ENCODE measurements at regions not wholly inside any gene's neighbourhood (a gene's known extent, or its start where the extent isn't known, plus 50 kb on each side); places are given as distances from the start of the nearest gene placed in this dataset.

DNA sequence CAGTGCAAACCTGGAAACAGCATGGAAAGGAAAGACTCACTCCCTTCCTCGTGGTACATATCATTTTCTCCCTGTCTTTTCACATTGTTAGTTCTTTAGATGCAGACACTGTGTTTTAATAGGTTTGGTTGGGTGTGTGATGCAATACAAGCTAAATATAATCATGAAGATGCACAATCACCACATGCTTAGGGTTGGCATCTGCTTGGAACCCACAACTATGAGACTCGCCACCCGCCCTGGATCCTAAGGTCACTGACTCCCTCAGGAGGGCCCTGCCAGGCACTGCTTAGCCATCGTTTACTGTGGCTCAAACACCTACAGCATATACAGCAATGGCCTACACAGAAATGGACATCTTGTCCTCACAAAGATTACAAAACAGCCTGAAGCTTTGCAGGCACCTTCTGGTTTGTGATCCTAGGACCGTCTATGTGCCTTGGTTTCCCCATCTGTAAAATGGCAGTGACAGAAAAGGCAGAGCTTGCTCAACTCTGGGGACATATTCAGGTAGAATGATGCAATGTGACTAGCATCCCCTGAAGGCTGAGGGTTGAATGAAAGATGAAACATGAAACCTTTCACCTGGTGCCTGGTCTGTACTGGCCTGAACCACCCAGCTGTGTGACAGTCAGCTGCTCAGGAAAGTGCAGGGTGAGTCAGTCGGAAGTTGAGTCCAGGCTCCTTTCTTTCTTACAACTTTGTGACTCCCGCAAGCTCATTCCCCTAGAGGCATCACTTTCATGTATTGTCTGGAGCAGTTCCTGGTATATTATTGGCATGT is 123.6 kb upstream of the PFN2 start:
- TF ChIP-seq, protein P1, sequence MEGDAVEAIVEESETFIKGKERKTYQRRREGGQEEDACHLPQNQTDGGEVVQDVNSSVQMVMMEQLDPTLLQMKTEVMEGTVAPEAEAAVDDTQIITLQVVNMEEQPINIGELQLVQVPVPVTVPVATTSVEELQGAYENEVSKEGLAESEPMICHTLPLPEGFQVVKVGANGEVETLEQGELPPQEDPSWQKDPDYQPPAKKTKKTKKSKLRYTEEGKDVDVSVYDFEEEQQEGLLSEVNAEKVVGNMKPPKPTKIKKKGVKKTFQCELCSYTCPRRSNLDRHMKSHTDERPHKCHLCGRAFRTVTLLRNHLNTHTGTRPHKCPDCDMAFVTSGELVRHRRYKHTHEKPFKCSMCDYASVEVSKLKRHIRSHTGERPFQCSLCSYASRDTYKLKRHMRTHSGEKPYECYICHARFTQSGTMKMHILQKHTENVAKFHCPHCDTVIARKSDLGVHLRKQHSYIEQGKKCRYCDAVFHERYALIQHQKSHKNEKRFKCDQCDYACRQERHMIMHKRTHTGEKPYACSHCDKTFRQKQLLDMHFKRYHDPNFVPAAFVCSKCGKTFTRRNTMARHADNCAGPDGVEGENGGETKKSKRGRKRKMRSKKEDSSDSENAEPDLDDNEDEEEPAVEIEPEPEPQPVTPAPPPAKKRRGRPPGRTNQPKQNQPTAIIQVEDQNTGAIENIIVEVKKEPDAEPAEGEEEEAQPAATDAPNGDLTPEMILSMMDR (IDR thresholded peaks at IDR 0.05; ENCODE audit: poor library complexity) = no peak
- TF ChIP-seq EZH2phosphoT487 (IDR thresholded peaks at IDR 0.05; ENCODE audit: low read depth, severe bottlenecking, unreplicated experiment) (no peak), EZH2 (IDR thresholded peaks at IDR 0.05; ENCODE audit: borderline replicate concordance) (no peak)

Measured in hepatocyte (in vitro differentiated cells).